IMR-90 (cell line): ENCODE measurements at regions not wholly inside any gene's neighbourhood (a gene's known extent, or its start where the extent isn't known, plus 50 kb on each side); places are given as distances from the start of the nearest gene placed in this dataset.

Experiments
- ATAC-seq: fragments of 200-7000 bp; cut with Tn5 transposase; 2 replicates; pipeline ENCODE4 v1.9.1; 2020; ENCODE audit warnings: low read depth, mild to moderate bottlenecking, moderate library complexity
- BruUV-seq: library from RNA; stranded (reverse); fragments of 400-500 nt; replicated peaks from 2 replicates; lab custom pipeline; 2021; lab: Mats Ljungman, UMichigan
- CTCF ChIA-PET: fragments of 300-600 bp; formaldehyde crosslinking; extraction: SDS; loops from one replicate; lab custom pipeline; 2021; ENCODE audit warnings: antibody characterized with exemption; lab: Yijun Ruan, JAX
- POLR2A ChIA-PET: fragments of 300-600 bp; sonication (Branson Sonifier 250); formaldehyde crosslinking; loops from one replicate; lab custom pipeline; 2022; ENCODE audit warnings: antibody characterized with exemption; ENCODE audit not compliant: unreplicated experiment; lab: Charles Lee
- DNase-seq: peaks from one replicate; pipeline ENCODE4 v3.0.0; 2013
- H2AFZ ChIP-seq: replicated peaks from 2 replicates; pipeline ENCODE3; 2013; ENCODE audit warnings: low read length, mild to moderate bottlenecking; ENCODE audit not compliant: poor library complexity
- H2AK5ac ChIP-seq: 2 replicates; pipeline ENCODE4 v1.6.1; 2013; ENCODE audit warnings: low read depth, low read length, inconsistent platforms
- H2AK9ac ChIP-seq: replicated peaks from 2 replicates; pipeline ENCODE3; 2013; ENCODE audit warnings: mild to moderate bottlenecking, low read depth, low read length, moderate library complexity; ENCODE audit not compliant: poor library complexity
- H2BK120ac ChIP-seq: 2 replicates; pipeline ENCODE4 v1.6.1; 2013; ENCODE audit warnings: low read depth, low read length, inconsistent platforms
- H2BK15ac ChIP-seq: 3 replicates; pipeline ENCODE4 v1.6.1; 2013; ENCODE audit warnings: low read depth, low read length, inconsistent platforms
- H2BK20ac ChIP-seq: 2 replicates; pipeline ENCODE4 v1.6.1; 2013; ENCODE audit warnings: low read depth, mild to moderate bottlenecking, inconsistent platforms, low read length, moderate library complexity
- H2BK5ac ChIP-seq: 2 replicates; pipeline ENCODE4 v1.6.1; 2013; ENCODE audit warnings: mild to moderate bottlenecking, low read depth, low read length, inconsistent platforms; ENCODE audit not compliant: poor library complexity, severe bottlenecking
- H3K14ac ChIP-seq: replicated peaks from 2 replicates; pipeline ENCODE4 v1.6.1; 2013; ENCODE audit warnings: low read depth, low read length, inconsistent platforms
- H3K18ac ChIP-seq: 2 replicates; pipeline ENCODE4 v1.6.1; 2013; ENCODE audit warnings: low read depth, low read length, control low read depth
- H3K23ac ChIP-seq: 2 replicates; pipeline ENCODE4 v1.6.1; 2013; ENCODE audit warnings: low read depth, low read length, inconsistent platforms
- H3K27ac ChIP-seq: 2 replicates; pipeline ENCODE4 v1.5.1; 2013; ENCODE audit warnings: mild to moderate bottlenecking, control low read depth, low read length; ENCODE audit not compliant: insufficient read depth
- H3K27me3 ChIP-seq: 2 replicates; pipeline ENCODE4 v1.6.1; 2013; ENCODE audit warnings: low read length; ENCODE audit not compliant: control insufficient read depth, insufficient read depth
- H3K36me3 ChIP-seq: 2 replicates; pipeline ENCODE4 v1.6.1; 2013; ENCODE audit warnings: low read length, mixed read lengths; ENCODE audit not compliant: control insufficient read depth, insufficient read depth
- H3K4ac ChIP-seq: 2 replicates; pipeline ENCODE4 v1.6.1; 2013; ENCODE audit warnings: low read depth, low read length, inconsistent platforms
- H3K4me1 ChIP-seq: 2 replicates; pipeline ENCODE4 v1.6.1; 2013; ENCODE audit warnings: low read length, mixed read lengths; ENCODE audit not compliant: control insufficient read depth, insufficient read depth
- H3K4me2 ChIP-seq: 2 replicates; pipeline ENCODE4 v1.6.1; 2013; ENCODE audit warnings: low read depth, mild to moderate bottlenecking, control low read depth, low read length, moderate library complexity
- H3K4me3 ChIP-seq: 2 replicates; pipeline ENCODE4 v1.5.1; 2013; ENCODE audit warnings: low read depth, mild to moderate bottlenecking, control low read depth, low read length, moderate library complexity; ENCODE audit not compliant: insufficient read depth
- H3K56ac ChIP-seq: 2 replicates; pipeline ENCODE4 v1.6.1; 2013; ENCODE audit warnings: low read length, inconsistent platforms; ENCODE audit not compliant: insufficient read depth; ENCODE audit errors: extremely low read depth
- H3K79me1 ChIP-seq, 2 experiments: 2 replicates each; pipeline ENCODE4 v1.6.1; 2013; ENCODE audit warnings: low read length in 2 of 2, inconsistent platforms in 1 of 2, low read depth in 1 of 2
- H3K9ac ChIP-seq: 2 replicates; pipeline ENCODE4 v1.6.1; 2013; ENCODE audit warnings: low read depth, low read length, control low read depth
- H3K9me1 ChIP-seq: 2 replicates; pipeline ENCODE4 v1.6.1; 2013; ENCODE audit warnings: low read length, inconsistent platforms; ENCODE audit not compliant: insufficient read depth
- H3K9me3 ChIP-seq: 2 replicates; pipeline ENCODE4 v1.6.1; 2013; ENCODE audit warnings: low read length; ENCODE audit not compliant: control insufficient read depth, insufficient read depth
- H4K20me1 ChIP-seq: 2 replicates; pipeline ENCODE4 v1.6.1; 2013; ENCODE audit warnings: low read length, inconsistent platforms; ENCODE audit not compliant: insufficient read depth
- H4K5ac ChIP-seq: 2 replicates; pipeline ENCODE4 v1.6.1; 2013; ENCODE audit warnings: mild to moderate bottlenecking, low read depth, low read length, control low read depth
- H4K8ac ChIP-seq, 2 experiments: 2 replicates each; pipeline ENCODE4 v1.6.1; 2013; ENCODE audit warnings: low read depth in 2 of 2, low read length in 2 of 2, control low read depth in 1 of 2, inconsistent platforms in 1 of 2
- H4K91ac ChIP-seq: 2 replicates; pipeline ENCODE4 v1.6.1; 2013; ENCODE audit warnings: low read depth, low read length, inconsistent platforms; ENCODE audit not compliant: insufficient read depth
- BHLHE40 ChIP-seq: fragments of 150-350 bp; IDR thresholded peaks from 2 replicates; pipeline ENCODE4 v1.6.1; 2016; ENCODE audit warnings: mild to moderate bottlenecking, low read depth, low read length
- CEBPB ChIP-seq: IDR thresholded peaks from 2 replicates; pipeline ENCODE4 v1.6.1; 2012; ENCODE audit warnings: low read depth, low read length, improper control_type of control experiment
- CHD1 ChIP-seq: IDR thresholded peaks from 2 replicates; pipeline ENCODE4 v1.6.1; 2012; ENCODE audit warnings: low read depth, low read length, improper control_type of control experiment
- FOS ChIP-seq: fragments of 150-350 bp; IDR thresholded peaks from 2 replicates; pipeline ENCODE4 v1.6.1; 2016; ENCODE audit warnings: low read depth, low read length
- MAFK ChIP-seq: IDR thresholded peaks from 2 replicates; pipeline ENCODE4 v1.6.1; 2012; ENCODE audit warnings: low read depth, low read length, improper control_type of control experiment
- MAZ ChIP-seq: IDR thresholded peaks from 2 replicates; pipeline ENCODE4 v1.6.1; 2012; ENCODE audit warnings: low read depth, mild to moderate bottlenecking, low read length, improper control_type of control experiment, moderate library complexity, borderline replicate concordance
- MXI1 ChIP-seq: IDR thresholded peaks from 2 replicates; pipeline ENCODE4 v1.6.1; 2012; ENCODE audit warnings: low read depth, mild to moderate bottlenecking, low read length, moderate library complexity, borderline replicate concordance
- NFE2L2 ChIP-seq: fragments of 150-350 bp; IDR thresholded peaks from 2 replicates; pipeline ENCODE4 v1.6.1; 2016; ENCODE audit warnings: low read depth, mild to moderate bottlenecking, low read length
- POLR2A ChIP-seq: IDR thresholded peaks from 2 replicates; pipeline ENCODE4 v1.6.1; 2012; ENCODE audit warnings: mild to moderate bottlenecking, low read depth, low read length
- RAD21 ChIP-seq: IDR thresholded peaks from 2 replicates; pipeline ENCODE4 v1.6.1; 2012; ENCODE audit warnings: low read length, improper control_type of control experiment
- RCOR1 ChIP-seq: IDR thresholded peaks from 2 replicates; pipeline ENCODE4 v1.6.1; 2012; ENCODE audit warnings: mild to moderate bottlenecking, low read length, improper control_type of control experiment; ENCODE audit not compliant: insufficient replicate concordance
- RFX5 ChIP-seq: IDR thresholded peaks from 2 replicates; pipeline ENCODE4 v1.8.0; 2012; ENCODE audit warnings: low read depth, mild to moderate bottlenecking, low read length, moderate library complexity
- SMC3 ChIP-seq: fragments of 150-350 bp; IDR thresholded peaks from 2 replicates; pipeline ENCODE4 v1.6.1; 2016; ENCODE audit warnings: low read depth, mild to moderate bottlenecking, antibody characterized with exemption, low read length, moderate library complexity
- WGBS, 2 experiments: methylation state at CpG; one replicate each; pipeline versions ENCODE4 v1.1.5 to v1.1.7; 2013; ENCODE audit warnings: missing lambda C conversion rate in 2 of 2; ENCODE audit not compliant: insufficient read length in 1 of 2; ENCODE audit errors: extremely low coverage in 2 of 2; 5-methylcytosine and 5-hydroxymethylcytosine counted together
- dilution Hi-C: fragments of 300-500 bp; cut with HindIII; formaldehyde crosslinking; loops from one replicate; pipeline ENCODE4 v1.14.3; 2018; ENCODE audit warnings: low sequenced_read_pairs; ENCODE audit not compliant: unreplicated experiment
- in situ Hi-C: fragments of 300-500 bp; cut with MboI; formaldehyde crosslinking; loops from 3 replicates; pipeline ENCODE4 v1.14.3; 2019; ENCODE audit warnings: low sequenced_read_pairs, inconsistent platforms, mixed read lengths
- intact Hi-C: fragments of 100-400 bp; cut with micrococcal nuclease; formaldehyde crosslinking; loops from 2 replicates; pipeline ENCODE4 v1.10.0; 2022
- TF ChIP-seq, protein P1 (sequence below): conservative IDR thresholded peaks from 2 replicates; pipeline ENCODE4 v1.5.1; 2012; ENCODE audit warnings: mild to moderate bottlenecking, low read depth, low read length, improper control_type of control experiment
- TF ChIP-seq, protein P2 (sequence below): fragments of 150-350 bp; IDR thresholded peaks from 2 replicates; pipeline ENCODE4 v1.6.1; 2016; ENCODE audit warnings: low read depth, mild to moderate bottlenecking, low read length, moderate library complexity, borderline replicate concordance
- TF ChIP-seq, protein P3 (sequence below): fragments of 150-350 bp; IDR thresholded peaks from 2 replicates; pipeline ENCODE4 v1.6.1; 2017; ENCODE audit warnings: mild to moderate bottlenecking, antibody characterized with exemption, low read length, low read depth

DNA sequence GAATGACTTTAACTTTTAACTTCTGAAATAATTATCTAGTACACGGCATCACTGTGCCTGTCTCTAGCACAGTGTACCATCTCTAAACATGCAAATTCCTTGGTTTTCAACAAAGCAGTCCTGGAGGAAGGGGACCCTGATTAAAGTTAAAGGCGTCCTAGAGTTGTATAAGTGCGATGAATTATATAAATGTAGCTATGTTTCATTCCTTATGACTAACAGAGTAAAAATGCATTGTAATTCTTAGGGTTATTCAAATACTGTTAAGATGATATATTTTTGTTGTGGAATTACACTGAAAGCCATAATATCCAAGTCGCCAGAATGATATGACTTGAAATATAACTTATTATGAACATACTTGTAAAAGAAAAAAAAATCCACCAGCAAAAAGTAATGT, 544.9 kb upstream of the LINC00305 start:
- ChIA-PET CTCF (no interaction called here), POLR2A (no interaction called here)
- intact Hi-C loops: loop anchor here (10.0 kb wide), 1 partner anchor 531 kb away; no protein-coding TSS in a partner anchor
- Histone ChIP-seq H3K9ac (no peak overlapping the region), H3K4ac (no peak overlapping the region), H3K18ac (no peak overlapping the region), H3K9me3 (peaks cover 2% of the 10 kb centered on the region), H2BK120ac (no peak overlapping the region), H2AK9ac (no peak overlapping the region), H4K8ac (no peak overlapping the region), H3K4me2 (no peak overlapping the region), H3K36me3 (no peaks in the 10 kb centered on the region), H3K27ac (no peak overlapping the region), H3K4me1 (no peaks in the 10 kb centered on the region), H4K91ac (no peak overlapping the region), H4K5ac (no peak overlapping the region), H3K9me1 (no peaks in the 10 kb centered on the region), H3K14ac (no peak overlapping the region), H4K20me1 (no peaks in the 10 kb centered on the region), H3K79me1 (no peaks in the 10 kb centered on the region), H2BK20ac (no peak overlapping the region), H2AFZ (no peak overlapping the region), H3K4me3 (no peak overlapping the region), H3K56ac (no peak overlapping the region), H3K27me3 (no peaks in the 10 kb centered on the region), H2BK5ac (no peak overlapping the region), H2BK15ac (no peak overlapping the region), H2AK5ac (no peak overlapping the region), H3K23ac (no peak overlapping the region)
- DNase-seq (no peak), ATAC-seq (no peak)
- no peak for TF ChIP-seq BHLHE40
- TF ChIP-seq RAD21: no peak
- no peak for TF ChIP-seq MAZ
- TF ChIP-seq RFX5: no peak
- no peak for TF ChIP-seq SMC3
- TF ChIP-seq, protein P1, sequence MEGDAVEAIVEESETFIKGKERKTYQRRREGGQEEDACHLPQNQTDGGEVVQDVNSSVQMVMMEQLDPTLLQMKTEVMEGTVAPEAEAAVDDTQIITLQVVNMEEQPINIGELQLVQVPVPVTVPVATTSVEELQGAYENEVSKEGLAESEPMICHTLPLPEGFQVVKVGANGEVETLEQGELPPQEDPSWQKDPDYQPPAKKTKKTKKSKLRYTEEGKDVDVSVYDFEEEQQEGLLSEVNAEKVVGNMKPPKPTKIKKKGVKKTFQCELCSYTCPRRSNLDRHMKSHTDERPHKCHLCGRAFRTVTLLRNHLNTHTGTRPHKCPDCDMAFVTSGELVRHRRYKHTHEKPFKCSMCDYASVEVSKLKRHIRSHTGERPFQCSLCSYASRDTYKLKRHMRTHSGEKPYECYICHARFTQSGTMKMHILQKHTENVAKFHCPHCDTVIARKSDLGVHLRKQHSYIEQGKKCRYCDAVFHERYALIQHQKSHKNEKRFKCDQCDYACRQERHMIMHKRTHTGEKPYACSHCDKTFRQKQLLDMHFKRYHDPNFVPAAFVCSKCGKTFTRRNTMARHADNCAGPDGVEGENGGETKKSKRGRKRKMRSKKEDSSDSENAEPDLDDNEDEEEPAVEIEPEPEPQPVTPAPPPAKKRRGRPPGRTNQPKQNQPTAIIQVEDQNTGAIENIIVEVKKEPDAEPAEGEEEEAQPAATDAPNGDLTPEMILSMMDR: no peak
- TF ChIP-seq CHD1: no peak
- TF ChIP-seq MAFK: no peak
- TF ChIP-seq CEBPB: no peak
- TF ChIP-seq MXI1: no peak
- TF ChIP-seq, protein P2, sequence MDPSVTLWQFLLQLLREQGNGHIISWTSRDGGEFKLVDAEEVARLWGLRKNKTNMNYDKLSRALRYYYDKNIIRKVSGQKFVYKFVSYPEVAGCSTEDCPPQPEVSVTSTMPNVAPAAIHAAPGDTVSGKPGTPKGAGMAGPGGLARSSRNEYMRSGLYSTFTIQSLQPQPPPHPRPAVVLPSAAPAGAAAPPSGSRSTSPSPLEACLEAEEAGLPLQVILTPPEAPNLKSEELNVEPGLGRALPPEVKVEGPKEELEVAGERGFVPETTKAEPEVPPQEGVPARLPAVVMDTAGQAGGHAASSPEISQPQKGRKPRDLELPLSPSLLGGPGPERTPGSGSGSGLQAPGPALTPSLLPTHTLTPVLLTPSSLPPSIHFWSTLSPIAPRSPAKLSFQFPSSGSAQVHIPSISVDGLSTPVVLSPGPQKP: no peak
- TF ChIP-seq, protein P3, sequence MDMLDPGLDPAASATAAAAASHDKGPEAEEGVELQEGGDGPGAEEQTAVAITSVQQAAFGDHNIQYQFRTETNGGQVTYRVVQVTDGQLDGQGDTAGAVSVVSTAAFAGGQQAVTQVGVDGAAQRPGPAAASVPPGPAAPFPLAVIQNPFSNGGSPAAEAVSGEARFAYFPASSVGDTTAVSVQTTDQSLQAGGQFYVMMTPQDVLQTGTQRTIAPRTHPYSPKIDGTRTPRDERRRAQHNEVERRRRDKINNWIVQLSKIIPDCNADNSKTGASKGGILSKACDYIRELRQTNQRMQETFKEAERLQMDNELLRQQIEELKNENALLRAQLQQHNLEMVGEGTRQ: no peak
- no peak for TF ChIP-seq NFE2L2
- TF ChIP-seq FOS: no peak
- TF ChIP-seq RCOR1: no peak
- no peak for TF ChIP-seq POLR2A
- no CpG with 5 or more reads among the region's 4 CpGs for WGBS, 2 experiments
- BruUV-seq: no TSS peak
- dilution Hi-C loops: no loop called here
- in situ Hi-C loops: no loop called here
